ENCODE measurements at regions not wholly inside any gene's neighbourhood (a gene's known extent, or its start where the extent isn't known, plus 50 kb on each side); places are given as distances from the start of the nearest gene placed in this dataset.

- no peak for TF ChIP-seq EZH2 (IDR thresholded peaks at IDR 0.05; ENCODE audit: borderline replicate concordance)
- TF ChIP-seq CTCF (IDR thresholded peaks at IDR 0.05; ENCODE audit: poor library complexity), result no peak
- no peak for TF ChIP-seq EZH2phosphoT487 (IDR thresholded peaks at IDR 0.05; ENCODE audit: low read depth, severe bottlenecking, unreplicated experiment)
Observed at GRCh38 chr13:103335241-103335640, 269.0 kb upstream of the SLC10A2 start.

Data from hepatocyte (in vitro differentiated cells).